OCI-M2 (cell line): ENCODE measurements at regions not wholly inside any gene's neighbourhood (a gene's known extent, or its start where the extent isn't known, plus 50 kb on each side); places are given as distances from the start of the nearest gene placed in this dataset.
"Not testable (repeated sequence)": the region's sequence is repeated elsewhere in the genome, so short reads cannot be mapped to it uniquely, and the experiment has no call there.

Source experiments
- DNase-seq: peaks from one replicate; lab custom pipeline; 2025; ENCODE audit not compliant: unreplicated experiment; lab: John Stamatoyannopoulos, UW

DNA sequence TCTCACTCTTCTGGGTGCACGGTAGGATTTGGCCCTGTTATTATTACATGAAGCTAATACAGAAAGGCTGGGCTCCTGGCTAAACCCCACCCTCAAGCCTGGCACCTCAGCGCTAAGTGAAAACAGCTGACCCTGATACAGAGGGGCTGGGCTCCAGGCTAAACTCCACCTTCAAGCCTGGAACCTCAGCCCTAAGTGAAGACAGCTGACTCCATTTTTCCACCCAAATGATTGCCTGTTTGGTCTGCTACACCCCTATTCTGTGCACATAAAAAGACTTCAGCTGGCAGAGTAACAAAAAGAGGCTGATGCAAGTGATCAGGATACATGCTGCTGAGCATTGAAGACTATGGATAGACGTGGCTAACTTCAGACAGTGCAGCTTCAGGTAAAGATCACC is 148.4 kb upstream of the CLINT1 start:
- DNase-seq: no peak

DNA sequence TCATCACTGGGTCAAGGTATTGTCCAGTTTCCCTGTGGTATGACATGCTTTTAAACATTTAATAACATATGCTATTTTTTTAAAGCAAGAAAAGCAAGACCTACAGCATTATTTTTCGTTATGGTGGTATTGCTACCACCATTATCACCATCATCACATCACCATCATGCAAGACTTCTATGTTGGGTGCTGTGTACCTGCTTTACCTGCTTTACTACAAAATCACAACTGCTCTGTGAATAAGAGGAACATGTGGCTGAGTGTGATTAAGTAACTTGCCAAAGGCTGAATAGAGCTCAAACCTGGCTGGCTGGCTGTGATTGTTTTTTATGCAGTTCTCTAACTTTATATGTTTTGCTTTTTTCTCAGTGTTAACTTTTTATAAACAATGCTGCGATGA is 140.8 kb upstream of the CLINT1 start:
- DNase-seq: no peak

GRCh38 chr5:157997991-157998504 is 139.1 kb upstream of the CLINT1 start:
- DNase-seq: no peak

DNA sequence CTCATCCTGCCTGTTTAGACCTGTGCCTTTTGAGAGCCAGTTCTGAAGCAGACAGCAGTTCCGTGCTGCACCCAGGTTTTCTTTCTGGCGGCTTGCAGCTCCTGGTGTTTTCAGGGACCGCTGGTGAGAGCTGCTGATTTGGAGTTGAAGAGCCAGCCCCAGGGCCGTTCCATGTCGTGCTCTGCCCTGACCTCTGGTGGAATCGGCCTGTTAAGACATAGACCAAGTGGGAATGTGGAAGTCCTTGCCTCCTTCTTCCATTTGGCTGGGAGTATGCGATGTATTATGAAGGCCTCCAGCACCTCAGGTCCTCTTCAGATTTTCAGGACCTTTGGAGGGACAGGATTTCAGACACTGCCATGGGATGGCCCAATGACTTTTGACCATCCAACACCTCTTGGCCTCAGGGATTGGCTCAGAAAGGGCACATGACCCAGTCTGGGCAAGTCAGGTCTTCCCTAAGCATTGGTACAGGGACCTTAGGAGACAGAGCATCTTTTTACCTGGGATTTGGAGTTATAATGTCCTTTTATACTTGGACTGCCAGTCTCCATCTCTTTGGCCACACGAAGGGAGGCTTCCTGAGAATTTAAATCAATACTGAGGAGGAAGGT is 136.1 kb upstream of the CLINT1 start:
- no peak for DNase-seq

DNA sequence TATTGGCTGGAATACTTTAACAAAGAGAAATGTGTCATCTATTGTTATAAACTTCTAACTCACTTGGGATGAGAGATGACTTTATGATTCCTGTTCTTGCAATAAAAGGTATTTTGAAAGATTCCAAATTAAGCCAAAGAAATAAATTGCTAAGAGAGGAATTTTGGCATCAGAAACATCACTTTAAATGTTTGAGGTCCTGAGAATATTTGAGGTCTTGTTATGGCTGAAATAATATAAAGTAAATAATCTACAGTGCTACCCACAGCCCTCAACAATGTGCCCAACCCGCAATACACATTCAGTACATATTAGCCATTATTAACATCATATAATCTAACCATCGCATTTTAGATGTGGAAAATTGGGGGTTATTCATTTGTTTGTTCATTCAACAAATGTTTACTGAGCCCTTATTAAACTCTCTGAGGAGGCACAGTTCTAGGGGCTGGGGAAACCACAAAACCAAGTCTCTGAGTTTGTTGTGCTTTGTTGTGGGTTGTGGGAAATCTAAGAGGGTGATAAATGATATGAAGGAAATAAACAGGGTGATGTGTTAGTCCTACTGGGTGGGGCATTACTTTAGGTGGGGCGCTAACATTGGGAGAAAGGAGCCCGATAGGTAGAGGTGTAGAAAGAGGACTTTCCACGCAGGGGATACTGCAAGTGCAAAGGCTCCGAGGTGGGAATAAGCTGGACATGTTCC is 135.2 kb upstream of the CLINT1 start:
- DNase-seq: no peak

DNA sequence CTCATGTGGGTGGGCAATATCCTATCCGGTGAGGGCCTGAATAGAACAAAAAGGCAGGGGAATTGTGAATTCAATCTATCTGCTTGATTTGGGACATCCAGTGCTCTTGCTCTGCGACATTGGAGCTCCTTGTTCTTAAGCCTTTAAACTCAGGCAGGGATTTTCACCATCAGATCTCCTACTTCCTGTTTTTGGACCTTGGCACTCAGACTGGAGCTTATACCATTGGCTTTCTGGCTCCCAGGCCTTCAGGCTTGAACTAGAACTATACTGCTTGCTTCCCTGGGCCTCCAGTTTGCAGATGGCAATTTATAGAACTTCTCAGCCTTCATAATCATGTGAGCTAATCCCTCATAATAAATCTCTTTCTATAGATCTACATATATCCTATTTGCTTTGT is 134.3 kb upstream of the CLINT1 start:
- no peak for DNase-seq

- no peak for DNase-seq
These were observed 131.7 kb upstream of the CLINT1 start for GRCh38 chr5:157990583-157991181.

- DNase-seq: no peak
These were observed 130.4 kb upstream of the CLINT1 start for GRCh38 chr5:157989296-157989695.

- no peak for DNase-seq
These were observed 128.3 kb upstream of the CLINT1 start for GRCh38 chr5:157987259-157987658.

DNA sequence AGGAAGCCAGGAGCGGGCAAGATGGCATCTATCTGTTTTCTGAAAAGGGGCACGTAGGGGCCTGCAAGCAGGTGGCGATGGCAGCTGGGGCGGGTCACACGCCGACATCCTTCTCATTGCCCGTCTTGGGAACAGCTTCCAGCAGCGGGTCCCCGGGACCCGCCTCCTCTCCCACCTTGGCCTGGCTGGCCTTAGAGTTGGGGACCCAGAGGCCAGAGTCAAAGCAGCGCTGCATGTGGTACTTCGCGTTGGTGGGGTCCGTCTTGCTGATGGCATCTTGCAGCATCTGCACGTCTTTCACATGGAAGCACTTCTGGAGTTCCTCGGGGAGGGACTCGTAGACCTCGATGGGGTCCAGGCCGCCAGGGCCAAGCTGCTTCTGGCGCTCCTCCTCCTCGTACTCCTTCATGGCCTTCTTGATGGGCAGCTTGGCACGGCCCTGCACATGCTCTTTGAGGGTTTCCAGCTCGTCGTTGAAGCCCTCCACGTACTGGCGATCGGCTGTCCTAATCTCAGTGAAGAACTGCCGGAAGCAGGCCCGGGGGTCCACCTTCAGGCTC is 127.6 kb upstream of the CLINT1 start:
- DNase-seq: no peak

DNA sequence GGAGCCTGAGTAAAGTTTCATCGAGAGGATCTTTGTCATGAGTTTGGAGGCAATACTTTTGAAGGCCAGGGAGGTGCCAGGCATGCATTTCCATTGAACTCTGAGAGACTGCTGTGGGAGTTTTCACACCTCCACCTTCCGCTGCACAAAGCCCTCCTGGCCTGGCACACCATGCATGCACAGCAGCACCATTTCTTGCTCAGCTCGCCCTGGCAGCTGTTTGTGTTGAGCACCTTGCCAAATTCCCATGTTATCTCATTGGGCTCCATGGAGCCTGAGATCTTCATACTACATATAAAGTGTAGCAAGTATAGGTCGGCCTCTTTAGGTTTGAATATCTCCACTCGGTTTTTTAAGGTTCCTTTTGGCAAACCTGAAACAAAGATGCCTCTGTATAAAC is 125.7 kb upstream of the CLINT1 start:
- no peak for DNase-seq

GRCh38 chr5:157983906-157984551 is 125.1 kb upstream of the CLINT1 start:
- DNase-seq: no peak

DNA sequence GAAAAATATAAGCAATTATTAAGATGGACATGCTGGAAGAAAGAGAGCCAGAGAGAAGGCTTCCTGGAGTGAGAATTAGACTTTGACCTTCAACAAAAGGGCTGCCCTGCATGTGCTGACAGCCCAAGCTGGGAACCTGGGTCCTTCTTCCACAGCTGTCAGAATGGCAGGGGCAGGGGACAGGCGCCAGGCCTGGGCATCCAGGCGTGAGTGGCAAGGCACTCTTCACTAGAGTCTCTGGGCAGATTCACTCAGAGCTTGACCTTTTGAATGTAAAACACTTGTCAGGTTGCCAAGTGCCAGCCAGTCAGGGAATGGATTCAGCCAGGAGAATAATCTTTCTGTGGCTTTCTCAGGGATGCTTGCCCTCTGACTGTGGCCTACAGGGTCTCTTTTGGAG is 119.1 kb upstream of the CLINT1 start:
- DNase-seq: no peak

DNA sequence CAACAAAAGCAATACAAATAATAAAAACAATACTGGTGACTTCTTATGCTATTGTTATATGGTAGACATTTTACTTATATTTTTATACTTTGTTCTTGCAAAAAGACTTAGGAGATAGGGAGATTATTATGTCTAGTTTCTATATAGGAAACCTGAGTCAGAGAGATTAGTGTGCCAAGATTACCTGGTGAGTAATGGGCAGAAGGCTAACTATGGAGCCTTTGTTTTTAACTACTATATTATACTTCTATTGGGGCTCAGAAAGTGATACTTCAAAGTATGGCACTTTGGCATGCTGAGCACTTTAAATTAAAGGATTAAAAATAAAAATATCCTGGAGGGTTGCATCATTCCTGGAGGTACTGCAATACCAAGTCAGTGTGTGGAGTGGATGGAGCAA is 117.5 kb upstream of the CLINT1 start:
- no peak for DNase-seq

GRCh38 chr5:157972579-157972978 is 113.6 kb upstream of the CLINT1 start:
- DNase-seq: no peak

GRCh38 chr5:157971571-157972216 is 112.7 kb upstream of the CLINT1 start:
- DNase-seq: no peak

- DNase-seq: not testable (repeated sequence)
These were observed 109.6 kb upstream of the CLINT1 start for GRCh38 chr5:157968570-157968969.

- DNase-seq: no peak
These were observed 107.0 kb upstream of the CLINT1 start for GRCh38 chr5:157965989-157966388.

DNA sequence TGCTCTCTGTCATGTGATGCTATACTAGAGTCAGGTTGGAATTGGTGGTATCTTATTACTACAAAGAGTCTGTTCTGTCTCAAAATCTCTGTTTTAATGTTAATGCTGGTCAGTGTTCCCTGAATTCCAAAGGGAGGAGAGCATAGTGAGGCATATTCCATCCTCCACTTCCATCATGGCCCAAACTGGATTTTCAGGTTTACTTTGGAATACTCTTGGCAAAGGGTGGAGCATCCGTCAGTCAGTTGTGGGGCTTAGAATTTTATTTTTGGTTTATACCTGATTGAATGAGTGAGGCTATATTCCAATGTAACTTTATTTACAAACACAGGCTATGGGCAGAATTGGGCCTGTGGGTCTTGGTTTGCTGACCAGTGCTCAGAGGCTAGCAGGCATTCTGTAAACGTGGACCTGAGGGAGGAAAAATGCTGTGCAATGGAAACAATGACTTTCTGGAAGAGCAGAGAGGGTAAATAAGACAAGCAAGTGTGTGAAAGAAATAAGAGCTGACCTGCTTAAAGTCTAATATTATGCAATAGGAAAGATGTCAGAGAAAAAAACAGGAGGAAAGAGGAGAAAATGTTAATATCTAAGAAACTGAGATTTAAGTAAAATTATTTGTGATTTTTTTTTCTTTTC is 106.2 kb upstream of the CLINT1 start:
- no peak for DNase-seq

DNA sequence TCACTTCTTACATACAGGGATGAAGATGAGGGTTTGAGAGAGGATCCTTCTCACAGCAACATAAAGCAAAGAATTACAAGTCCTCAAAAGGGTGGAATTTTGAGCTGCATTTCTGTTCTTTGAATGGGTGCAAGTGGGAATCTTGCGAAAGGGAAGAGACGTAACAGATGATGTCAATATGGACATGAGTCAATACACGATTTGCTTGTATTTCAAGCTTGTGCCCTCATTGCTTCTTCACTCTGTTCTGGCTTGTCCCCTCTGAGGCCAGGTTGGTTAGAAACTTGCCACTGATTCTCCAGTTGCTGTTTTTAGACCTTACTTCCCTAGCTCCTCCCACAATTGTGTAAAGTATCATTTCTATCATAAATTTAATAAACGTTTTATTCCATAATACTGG is 104.8 kb upstream of the CLINT1 start:
- no peak for DNase-seq

- no peak for DNase-seq
These were observed 104.3 kb upstream of the CLINT1 start for GRCh38 chr5:157963244-157963643.
